ENCODE measurements at regions not wholly inside any gene's neighbourhood (a gene's known extent, or its start where the extent isn't known, plus 50 kb on each side); places are given as distances from the start of the nearest gene placed in this dataset.

DNA sequence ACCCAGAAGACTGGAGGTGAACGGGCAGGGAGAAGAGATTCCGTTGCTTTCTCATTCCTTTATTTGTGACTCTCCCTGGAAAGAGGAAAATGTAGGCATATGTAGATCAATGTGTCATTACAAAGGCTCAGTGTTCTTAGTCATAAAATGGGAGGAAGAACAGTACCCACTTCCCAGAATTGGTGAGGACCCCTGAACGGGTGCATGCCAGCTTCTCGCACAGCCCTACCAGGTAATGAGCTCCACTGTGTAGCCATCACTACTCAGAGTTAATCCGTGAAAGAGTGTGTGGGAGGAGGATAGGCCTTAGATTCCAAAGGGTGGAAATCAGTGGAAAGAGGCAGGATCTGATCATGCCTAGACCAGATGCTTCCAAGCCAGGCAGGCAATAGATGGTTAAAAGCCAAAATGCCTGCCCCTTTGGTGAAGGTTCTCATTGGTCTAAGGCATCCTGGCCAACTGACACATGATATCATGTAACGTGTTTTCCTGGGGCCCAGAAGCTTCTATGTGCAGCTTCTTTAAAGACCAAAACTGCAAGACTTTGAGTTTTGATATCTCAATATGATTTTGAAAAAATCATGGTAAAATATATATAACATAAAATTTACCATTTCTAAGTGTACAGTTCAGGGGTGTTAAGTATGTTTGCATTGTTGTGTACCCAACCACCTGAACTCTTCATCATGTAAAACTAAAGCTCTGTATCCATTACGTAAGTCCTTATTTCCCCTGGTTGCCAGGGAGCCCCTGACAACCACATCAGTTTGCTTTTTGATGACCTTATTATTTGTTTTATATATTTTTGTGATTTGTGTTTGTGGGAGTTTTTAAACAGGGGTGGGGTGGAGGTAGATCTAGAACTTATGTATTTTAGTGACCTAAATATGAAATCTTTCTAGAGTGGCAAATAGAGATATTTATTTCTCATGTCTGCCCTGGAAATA is 402.2 kb upstream of the CFAP20DC start:
- TF ChIP-seq POLR2A (IDR thresholded peaks at IDR 0.05; ENCODE audit: low read depth) (no peak), EP300 (IDR thresholded peaks at IDR 0.05) (no peak)
